GM21515 (cell line): ENCODE measurements at regions not wholly inside any gene's neighbourhood (a gene's known extent, or its start where the extent isn't known, plus 50 kb on each side); places are given as distances from the start of the nearest gene placed in this dataset.
"Not testable (repeated sequence)": the region's sequence is repeated elsewhere in the genome, so short reads cannot be mapped to it uniquely, and the experiment has no call there.

Source experiments
- ATAC-seq: cut with Tn5 transposase; IDR thresholded peaks from one replicate; pipeline ENCODE4 v1.9.1; 2021; ENCODE audit not compliant: unreplicated experiment

DNA sequence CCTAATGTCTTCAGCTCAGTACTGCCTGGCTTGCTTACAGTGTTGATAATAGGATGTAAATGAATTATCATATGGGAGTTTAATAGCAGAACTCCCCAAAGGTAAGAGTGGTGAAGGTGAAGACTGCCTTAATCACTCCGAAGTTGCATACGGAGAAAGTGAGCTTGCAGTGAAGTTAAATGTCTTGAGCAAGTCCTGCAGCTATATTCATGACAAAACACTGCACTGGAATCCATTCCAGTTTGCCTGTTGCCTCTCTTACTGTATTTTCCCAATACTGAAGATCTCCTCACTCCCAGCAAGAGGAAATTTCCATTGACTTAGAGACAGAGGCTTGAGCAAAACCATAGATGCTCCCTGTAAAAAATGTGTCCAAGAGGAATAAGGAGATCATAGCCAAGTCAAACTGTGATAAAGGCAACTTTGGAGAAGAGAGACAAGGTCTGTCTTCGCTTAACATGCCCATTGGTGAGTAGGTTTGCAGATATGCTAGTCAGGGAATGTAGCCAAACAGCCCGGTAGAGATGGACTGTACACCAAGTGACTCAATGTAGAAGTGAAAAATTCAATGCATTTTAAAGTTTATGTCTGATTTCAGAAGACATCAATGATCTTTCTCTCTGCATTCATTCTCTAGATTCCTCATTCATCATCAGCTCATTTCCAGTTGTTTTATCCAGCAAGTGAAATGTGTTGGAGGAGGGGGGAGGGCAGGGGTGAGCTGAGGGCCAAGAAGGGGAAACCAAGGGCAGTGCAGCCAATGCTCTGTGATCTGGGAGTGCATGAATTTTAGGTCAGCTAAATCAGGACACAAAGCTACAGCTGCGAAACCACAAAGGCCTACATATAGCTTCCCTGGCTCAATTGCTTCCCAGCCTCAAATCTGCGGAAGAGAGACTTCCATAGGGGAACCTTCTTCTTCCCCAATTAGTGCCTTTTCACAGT is 667.1 kb upstream of the NR2F2 start:
- no peak for ATAC-seq

DNA sequence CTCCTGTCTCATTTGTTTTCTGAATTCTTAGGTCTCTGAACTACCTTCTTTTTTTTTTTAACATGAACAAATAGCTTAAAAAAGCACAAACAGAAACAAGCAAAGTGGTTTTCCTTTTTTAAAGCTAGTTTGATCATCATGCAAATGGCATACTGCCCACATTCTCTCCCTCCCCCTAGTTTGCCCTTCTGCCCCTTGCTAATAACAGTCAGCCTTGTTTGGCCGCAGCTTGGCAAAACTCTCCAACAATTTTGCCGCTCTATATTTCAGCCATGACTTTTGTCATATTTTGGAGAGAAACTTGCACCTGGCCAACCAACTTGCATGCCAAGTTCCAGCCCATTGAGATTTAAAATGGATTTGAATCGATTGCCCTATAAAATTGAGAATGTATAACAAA is 666.0 kb upstream of the NR2F2 start:
- ATAC-seq: no peak

DNA sequence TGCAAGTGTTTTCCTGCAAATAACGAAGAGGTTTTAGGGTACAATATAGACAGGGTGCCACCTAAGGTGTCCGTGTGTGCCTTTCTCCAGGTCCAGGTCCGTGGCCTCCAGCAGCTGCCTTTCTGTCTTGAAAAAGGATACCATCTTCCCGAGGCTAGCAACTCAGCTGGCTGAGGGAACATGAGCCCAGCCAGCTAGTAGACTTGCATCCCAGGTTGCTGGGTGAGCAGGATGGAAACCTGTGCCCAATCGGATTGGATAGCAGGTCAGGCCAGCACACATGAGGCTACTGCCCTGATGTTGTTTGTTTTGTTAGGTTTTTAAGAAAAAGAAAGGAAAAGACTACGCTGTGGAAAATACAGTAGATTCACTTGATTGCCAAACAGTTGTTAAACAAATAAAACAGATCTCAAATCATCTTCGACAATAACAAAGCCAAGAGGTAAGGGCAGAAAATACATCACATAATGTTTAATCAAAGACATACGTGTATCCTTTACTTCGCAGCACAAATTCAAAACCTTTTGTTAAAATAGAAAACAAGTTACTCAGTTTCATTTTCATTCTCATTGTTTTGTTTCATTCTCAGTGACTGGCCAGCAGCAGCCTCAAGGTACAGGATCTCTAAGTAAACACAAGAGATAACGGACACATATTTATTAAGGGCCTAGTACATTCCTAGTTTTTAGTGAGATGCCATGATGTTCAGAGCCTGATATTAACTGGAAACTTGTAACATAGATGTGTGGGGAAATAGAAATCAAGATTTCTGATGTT is 661.2 kb upstream of the NR2F2 start:
- no peak for ATAC-seq

DNA sequence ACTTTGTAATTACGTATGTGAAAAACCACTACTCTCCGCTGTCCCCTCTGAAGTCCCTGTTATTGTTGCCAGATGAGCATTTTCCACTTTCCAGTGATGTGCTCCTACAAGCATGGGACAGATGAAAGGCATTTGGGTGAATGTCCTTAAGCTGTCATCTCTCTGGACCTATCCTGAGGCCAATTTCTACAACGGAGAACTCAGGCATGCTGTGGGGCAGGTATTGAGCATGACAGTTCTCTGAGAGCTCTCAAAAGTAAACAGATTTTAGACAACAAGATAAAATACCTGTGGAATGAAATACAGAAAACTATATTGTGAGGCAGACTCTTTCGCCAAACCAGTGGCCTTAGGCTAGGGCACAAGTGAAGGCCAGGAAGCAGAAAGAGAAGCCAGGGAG is 656.5 kb upstream of the NR2F2 start:
- ATAC-seq: no peak

DNA sequence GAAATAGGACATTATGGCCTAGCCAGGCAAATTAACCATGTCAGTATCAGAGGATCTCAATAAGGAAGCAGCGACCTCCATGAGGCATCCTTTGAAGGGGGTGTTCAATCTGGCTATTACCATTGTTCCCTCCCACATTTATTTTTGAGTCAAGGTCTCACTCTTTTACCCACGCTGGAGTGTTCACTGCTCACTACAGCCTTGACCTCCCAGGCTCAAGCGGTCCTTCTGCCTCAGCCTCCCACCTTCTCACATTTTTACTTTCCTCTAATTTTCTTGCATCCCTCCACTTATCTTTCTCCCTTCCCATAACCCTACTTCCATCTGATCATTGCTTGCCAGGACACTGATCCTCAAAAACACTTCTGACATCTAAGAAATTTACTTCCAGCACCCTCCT is 654.0 kb upstream of the NR2F2 start:
- no peak for ATAC-seq

DNA sequence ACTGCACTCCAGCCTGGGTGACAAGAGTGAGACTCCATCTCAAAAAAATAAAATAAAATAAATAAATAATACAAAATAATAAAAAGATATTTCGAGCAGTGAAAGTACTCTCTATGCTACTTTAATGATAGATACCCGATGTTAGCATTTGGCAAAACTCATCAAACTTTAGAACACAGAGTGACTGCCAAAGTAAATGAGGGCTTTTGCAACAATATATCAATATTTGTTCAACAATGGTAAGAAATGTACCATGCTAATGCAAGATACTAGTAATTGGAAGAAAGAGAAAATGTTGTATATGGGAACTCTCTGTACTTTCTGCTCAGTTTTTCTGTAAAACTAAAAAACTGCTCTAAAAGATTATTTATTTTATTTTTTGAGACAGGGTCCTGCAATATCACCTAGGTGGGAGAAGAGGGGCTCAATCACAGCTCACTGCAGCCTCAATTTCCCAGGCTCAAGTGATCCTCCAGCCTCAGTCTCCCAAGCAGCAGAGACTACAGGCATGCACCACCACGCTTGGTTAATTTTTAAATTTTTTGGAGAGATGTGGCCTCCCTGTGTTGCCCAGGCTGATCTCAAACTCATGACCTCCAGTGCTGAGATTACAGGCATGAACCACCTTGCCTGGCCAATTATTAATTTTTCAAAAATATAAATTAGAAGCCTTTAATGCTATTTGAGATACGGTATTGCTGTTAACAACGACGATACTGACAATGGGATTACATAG is 650.5 kb upstream of the NR2F2 start:
- ATAC-seq: no peak

DNA sequence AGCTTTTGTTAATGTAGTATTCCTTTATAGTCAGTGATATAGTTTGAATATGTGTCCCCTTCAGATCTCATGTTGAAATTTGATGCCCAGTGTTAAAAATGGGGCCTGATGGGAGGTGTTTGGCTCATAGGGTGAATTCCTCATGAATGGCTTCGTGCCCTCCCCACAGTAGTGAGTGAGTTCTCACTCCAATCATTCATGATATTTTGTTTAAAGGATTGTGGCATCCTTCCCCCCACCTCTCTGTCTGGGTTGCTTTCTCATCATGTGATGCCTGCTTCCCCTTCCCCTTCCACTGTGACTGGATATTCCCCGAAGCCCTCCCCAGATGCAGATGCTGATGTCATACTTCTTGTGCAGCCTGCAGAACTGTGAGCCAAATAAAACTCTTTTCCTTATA is 649.8 kb upstream of the NR2F2 start:
- no peak for ATAC-seq

DNA sequence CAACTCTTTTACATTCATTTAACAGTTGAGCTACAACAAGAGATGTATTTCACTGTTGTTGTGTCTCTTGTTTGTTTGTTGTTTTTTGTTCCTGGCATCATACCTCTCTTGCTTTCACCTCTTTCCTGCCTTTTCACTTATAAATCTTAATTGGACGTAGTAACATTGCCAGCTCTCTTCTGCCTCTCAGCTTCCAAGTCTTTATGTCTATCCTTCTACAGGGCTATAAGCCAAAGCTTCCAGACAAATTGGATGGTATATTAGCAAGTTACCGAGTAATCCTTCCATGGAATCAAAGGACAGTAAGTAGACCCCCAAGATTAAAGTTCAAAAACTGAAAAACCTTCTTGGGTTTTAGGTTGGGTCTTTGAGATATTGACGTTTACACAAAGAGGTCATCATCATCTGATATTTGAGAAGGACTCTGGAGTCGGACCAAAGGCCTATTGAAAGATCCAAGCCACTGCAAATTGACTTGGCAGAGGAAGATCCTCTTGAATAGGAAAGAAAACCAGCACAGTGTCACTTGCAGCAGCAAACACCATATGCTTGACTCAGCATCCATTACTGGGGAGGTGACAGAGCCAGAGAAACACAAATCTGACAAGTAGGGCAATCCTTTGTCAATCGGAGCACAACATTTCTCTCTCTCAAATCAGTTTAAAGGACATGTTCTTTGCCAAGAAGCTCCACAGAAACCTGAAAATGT is 648.5 kb upstream of the NR2F2 start:
- no peak for ATAC-seq

DNA sequence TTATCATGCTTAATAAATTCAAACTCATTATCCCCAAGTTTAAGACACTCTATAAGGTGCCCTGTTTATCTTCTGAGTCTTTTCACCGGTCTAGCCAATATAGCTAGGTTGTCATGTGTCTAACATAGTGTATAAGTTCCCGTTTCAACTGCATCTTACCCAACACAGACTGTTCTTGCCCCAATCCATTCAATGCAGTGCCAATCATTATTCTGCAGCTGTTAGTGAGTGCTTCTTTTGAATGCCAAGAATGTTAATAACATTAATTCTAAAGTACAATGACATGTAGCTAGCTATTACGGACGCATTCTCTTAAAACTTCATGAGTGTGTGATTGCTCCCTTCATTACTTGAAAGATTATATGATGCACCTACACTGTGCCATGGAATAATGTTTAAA is 646.4 kb upstream of the NR2F2 start:
- no peak for ATAC-seq

DNA sequence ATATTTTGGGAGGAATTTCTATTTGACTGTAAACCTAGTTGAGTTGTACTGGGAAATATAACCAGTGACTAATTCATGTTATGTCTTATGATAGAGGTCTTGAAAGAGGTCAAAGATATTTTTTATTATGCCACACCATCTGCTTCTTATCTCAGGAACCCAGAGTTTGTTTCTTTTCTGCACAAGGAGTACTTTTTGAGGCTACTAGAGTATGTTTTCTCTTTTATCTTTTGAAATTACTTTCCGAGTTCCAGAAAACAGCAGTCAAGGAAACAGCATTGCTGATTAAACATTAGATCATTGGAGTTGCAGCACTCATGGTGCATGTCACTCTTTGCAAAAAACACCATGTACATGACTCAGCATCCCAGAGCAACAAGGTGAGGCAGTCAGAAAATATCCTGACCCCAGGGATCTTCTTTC is 645.8 kb upstream of the NR2F2 start:
- no peak for ATAC-seq

DNA sequence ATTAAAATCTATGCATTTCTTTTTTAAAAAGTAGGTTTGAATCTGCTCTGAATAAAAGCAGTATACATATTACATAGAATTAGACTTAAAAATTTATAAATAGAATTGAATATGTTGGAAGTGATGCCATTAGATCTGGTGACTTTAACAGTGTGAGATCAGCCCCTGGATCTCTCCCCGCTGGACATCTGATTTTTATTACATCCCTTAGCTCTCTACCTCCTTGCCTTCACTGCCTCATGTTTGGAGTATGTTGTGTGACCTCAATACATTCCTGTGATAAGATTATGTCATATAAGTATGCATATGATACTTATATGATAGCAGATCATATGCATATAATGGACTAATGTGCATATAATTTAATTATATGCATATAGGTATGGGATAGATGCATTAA is 643.4 kb upstream of the NR2F2 start:
- no peak for ATAC-seq

DNA sequence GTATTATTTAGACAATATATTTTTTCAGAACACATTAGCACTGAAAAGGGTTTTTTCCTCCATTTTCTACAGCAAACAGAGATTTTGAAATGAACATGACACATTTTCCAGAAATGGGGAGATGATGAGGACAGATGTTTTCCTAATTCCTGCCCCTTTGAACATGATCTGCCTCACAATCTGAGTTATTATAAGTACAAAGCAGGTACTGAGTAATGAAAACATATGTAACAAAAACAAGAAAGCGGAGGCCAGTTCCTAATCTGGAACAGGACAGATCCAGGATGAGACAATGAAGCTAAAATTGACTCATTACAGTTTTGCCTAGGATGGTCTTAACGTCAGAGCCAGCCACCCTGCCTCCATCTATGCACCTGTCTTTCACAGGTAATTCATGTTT is 642.8 kb upstream of the NR2F2 start:
- ATAC-seq: no peak

DNA sequence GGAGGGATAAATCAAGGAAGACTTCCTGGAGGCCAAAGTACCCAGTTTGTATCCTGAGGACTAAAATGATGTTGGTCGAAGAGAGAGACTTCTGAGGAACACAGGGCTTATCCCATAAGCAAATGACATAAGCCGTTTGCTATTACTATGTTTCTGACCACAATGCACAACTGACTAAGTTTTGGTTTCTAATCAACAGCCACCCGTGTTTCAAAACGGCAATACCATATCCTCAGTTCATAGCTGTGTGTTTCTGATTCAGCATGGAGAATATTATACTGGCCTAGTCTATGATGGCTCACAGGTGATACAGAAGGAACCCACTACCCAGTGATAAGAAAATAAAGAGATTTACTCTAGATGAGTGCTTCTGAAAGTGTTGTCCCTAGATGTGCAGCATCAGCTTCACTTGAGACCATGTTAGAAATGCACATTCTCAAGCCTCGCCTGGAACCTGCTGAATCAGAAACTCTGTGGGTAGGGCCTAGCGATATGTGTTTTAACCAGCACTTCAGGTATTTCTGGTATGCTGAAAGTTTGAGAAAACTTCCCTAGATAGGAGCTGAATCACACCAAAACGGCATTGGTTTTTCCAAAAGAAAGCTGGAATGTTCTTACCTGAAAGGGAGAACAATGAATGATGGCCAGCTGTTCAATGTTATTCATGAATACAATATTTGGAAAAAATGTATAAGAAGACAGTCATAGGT is 639.7 kb upstream of the NR2F2 start:
- ATAC-seq: no peak

DNA sequence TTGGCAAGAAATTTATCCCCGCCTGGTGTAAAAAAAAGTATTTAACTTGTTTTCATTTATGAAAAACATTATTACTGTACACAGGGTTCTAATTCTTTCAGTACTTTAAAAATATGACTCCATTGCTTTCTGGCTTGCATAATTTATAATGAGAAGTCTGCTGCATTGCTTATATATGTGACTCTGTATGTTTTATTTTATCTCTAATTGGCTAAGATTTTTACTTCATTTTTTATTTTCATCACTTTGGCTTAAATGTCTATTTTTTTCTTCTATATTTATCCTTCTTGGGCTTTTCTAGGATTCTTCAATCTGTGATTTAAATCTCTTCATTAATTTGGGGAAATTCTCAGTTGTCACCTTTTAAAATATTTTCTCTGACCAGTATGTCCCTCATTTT is 636.6 kb upstream of the NR2F2 start:
- no peak for ATAC-seq

DNA sequence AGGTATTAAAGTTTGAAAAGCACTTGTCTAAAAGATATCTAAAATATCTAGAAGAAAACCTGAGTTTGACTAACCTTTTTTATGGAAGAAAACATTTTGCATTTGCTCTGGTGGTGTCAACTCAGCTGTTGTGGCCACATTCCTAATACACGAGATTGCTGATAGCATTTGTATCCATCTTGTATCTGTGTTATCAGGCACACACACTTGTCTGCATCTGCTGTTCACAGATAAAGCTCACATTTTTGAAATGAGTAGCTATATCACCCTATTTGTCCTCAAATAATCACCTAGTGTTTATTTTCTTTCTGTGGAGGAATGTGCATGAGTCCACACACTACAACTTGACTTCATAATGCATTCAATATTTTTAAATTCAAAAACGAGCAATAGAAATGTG is 632.3 kb upstream of the NR2F2 start:
- no peak for ATAC-seq

DNA sequence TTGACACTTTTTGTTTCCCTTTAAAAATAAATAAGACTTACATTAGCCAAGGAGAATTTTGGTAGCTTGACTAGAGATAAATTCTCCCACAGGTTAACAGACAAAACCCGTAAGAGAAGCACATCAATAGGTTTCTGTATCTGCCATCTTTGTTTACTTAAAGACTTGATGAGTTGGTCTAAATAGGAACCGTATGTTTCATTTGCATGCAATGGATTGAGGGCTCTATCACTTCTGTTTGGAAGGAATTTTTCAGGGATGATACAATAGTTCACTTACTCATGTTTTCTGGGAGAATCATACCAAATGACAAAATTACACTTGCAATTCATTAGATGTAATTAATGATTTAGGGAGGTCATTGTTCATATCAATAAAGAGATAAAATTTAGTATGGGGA is 631.5 kb upstream of the NR2F2 start:
- no peak for ATAC-seq

DNA sequence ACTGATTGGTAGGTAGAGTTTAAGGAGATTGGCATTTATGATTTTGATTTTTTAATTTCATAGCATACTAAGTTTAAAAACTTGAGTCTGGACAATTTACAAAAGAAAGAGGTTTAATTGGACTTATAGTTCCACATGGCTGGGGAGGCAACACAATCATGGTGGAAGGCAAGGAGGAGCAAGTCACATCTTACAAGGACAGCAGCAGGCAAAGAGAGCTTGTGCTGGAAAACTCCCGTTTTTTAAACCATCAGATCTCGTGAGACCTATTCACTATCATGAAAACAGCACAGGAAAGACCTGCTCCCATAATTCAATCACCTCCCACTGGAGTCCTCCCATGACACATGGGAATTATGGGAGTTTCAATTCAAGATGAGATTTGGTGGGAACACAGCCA is 630.9 kb upstream of the NR2F2 start:
- ATAC-seq: no peak

DNA sequence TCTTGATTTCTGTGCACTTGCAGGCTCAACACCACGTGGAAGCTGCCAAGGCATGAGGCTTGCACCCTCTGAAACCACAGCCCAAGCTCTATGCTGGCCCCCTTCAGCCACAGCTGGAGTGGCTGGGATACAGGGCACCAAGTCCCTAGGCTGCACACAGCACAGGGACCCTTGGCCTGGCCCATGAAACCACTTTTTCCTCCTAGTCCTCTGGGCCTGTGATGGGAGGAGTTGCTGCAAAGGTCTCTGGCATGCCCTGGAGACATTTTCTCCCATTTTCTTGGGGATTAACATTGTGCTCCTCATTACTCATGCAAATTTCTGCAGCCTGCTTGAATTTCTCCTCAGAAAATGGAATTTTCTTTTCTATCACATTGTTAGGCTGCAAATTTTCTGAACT is 629.8 kb upstream of the NR2F2 start:
- not testable (repeated sequence) for ATAC-seq

DNA sequence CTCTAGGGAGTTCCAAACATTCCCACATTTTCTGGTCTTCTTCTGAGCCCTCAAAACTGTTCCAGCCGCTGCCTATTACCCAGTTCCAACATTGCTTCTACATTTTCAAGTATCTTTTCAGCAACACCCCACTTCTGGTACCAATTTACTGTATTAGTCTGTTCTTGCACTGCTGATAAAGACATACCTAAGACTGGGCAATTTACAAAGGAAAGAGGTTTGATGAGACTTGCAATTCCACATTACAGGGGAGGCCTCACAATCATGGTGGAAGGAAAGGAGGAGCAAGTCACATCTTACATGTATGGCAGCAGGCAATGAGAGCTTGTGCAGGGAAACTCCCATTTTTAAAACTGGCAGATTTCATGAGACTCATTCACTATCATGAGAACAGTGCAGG is 629.1 kb upstream of the NR2F2 start:
- ATAC-seq: no peak

DNA sequence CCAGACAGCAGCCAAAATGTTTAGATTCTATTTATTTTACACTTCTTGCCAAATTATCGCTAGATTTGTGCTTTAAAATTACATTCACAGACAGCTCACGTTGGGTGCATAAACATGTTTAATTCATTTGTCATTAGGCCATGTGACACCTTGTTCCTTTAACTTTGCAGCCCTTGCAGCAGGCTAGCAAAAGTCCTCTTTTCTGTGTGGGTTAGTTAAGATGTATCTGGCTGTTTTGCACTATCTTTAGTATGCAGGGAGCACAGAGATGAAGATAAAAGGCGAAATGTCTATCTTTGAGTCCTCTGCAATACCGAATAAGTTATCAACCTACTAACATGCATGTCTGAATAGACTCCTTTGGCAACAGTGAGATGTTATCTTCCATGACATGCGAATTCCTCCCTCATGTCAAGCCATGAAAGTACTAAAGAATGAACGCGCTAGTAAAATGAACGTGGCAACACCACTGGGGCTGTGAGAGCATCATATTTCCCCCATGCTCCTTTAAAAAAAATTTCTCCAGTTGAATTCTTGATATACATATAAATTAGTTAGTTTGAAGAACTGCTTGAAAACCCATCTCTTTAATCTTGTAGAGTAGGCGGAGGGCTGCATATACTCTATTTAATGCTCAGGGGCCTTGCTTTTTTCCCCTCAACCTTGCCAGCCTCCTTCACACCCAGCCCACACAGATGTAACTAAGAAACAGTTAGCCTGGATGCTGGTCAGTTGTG is 620.4 kb upstream of the NR2F2 start:
- ATAC-seq: no peak
